ENCODE measurements at regions not wholly inside any gene's neighbourhood (a gene's known extent, or its start where the extent isn't known, plus 50 kb on each side); places are given as distances from the start of the nearest gene placed in this dataset.

DNA sequence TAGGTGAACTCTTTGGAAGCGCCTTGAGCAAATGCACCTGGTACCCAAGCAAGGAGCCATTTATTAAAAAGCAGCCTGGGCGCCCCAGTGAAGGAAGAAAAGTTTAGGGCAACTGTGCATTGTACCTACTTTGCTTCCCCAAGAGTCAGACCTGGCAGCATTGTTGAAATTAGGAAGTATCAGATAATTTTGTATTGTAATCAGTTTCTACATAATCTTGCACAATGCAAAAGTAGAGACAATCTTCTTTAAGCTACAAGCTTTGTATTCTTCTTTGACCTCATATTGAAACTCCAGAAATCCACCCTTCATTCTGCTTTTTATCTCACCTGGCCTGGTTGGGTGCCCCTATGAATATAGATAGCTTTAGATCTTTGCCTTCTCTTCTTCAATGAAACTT, 490.8 kb downstream of the RASEF start:
- TF ChIP-seq, protein P1, sequence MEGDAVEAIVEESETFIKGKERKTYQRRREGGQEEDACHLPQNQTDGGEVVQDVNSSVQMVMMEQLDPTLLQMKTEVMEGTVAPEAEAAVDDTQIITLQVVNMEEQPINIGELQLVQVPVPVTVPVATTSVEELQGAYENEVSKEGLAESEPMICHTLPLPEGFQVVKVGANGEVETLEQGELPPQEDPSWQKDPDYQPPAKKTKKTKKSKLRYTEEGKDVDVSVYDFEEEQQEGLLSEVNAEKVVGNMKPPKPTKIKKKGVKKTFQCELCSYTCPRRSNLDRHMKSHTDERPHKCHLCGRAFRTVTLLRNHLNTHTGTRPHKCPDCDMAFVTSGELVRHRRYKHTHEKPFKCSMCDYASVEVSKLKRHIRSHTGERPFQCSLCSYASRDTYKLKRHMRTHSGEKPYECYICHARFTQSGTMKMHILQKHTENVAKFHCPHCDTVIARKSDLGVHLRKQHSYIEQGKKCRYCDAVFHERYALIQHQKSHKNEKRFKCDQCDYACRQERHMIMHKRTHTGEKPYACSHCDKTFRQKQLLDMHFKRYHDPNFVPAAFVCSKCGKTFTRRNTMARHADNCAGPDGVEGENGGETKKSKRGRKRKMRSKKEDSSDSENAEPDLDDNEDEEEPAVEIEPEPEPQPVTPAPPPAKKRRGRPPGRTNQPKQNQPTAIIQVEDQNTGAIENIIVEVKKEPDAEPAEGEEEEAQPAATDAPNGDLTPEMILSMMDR (IDR thresholded peaks at IDR 0.05), result no peak
- no peak for TF ChIP-seq POLR2A (IDR thresholded peaks at IDR 0.05; ENCODE audit: low read length)
- TF ChIP-seq, protein P2, sequence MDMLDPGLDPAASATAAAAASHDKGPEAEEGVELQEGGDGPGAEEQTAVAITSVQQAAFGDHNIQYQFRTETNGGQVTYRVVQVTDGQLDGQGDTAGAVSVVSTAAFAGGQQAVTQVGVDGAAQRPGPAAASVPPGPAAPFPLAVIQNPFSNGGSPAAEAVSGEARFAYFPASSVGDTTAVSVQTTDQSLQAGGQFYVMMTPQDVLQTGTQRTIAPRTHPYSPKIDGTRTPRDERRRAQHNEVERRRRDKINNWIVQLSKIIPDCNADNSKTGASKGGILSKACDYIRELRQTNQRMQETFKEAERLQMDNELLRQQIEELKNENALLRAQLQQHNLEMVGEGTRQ (IDR thresholded peaks at IDR 0.05), result no peak
- TF ChIP-seq EP300 (IDR thresholded peaks at IDR 0.05), result no peak
- no peak for TF ChIP-seq NPAS2 (CRISPR knock-in tag; IDR thresholded peaks at IDR 0.05; ENCODE audit: borderline replicate concordance)
- TF ChIP-seq, protein P3, sequence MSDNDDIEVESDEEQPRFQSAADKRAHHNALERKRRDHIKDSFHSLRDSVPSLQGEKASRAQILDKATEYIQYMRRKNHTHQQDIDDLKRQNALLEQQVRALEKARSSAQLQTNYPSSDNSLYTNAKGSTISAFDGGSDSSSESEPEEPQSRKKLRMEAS (IDR thresholded peaks at IDR 0.05), result no peak
- TF ChIP-seq CHD2 (IDR thresholded peaks at IDR 0.05; ENCODE audit: low read length, partially characterized antibody), result no peak
- no peak for TF ChIP-seq RAD21 (conservative IDR thresholded peaks at IDR 0.05 in 1 of 2, IDR thresholded peaks at IDR 0.05 in 1 of 2)

Data from A549 (cell line).